B cell (primary cell): ENCODE measurements at regions not wholly inside any gene's neighbourhood (a gene's known extent, or its start where the extent isn't known, plus 50 kb on each side); places are given as distances from the start of the nearest gene placed in this dataset.

ENCODE experiments used
- ATAC-seq: fragments of 200-7000 bp; cut with Tn5 transposase; one replicate; pipeline ENCODE4 v1.10.0; 2021; ENCODE audit warnings: low read depth, mild to moderate bottlenecking, moderate number of reproducible peaks, moderate library complexity
- CTCF ChIA-PET: fragments of 350-600 bp; sonication (Branson Sonifier 250); formaldehyde crosslinking; loops from one replicate; lab custom pipeline; 2021; ENCODE audit warnings: antibody characterized with exemption, inconsistent platforms; lab: Charles Lee
- POLR2A ChIA-PET: fragments of 350-600 bp; sonication (Branson Sonifier 250); formaldehyde crosslinking; loops from one replicate; lab custom pipeline; 2021; ENCODE audit warnings: antibody characterized with exemption; lab: Charles Lee
- DNase-seq: peaks from one replicate; pipeline ENCODE4 v3.0.0; 2013
- H2AFZ ChIP-seq: 2 replicates; pipeline ENCODE4 v1.6.1; 2012; ENCODE audit warnings: mild to moderate bottlenecking, low read depth, low read length; ENCODE audit not compliant: insufficient read depth, poor library complexity, severe bottlenecking
- H3K27ac ChIP-seq, 2 donors: 1 replicate in 1 of 2; 2 replicates in 1 of 2; pipeline ENCODE4 v1.5.1; 2012 to 2013; ENCODE audit warnings: low read length in 2 of 2, mild to moderate bottlenecking in 2 of 2, moderate library complexity in 1 of 2
- H3K27me3 ChIP-seq, 4 experiments: fragments of 200-600 bp in 1 of 4; sonication (generic) in 1 of 4; replicated peaks in 1 of 4; 1 replicate in 2 of 4; 2 replicates in 2 of 4; pipeline versions ENCODE4 v1.6.1 to v1.7.0; 2013 to 2016; ENCODE audit warnings: low read length in 3 of 4, mild to moderate bottlenecking in 2 of 4, mixed read lengths in 1 of 4, moderate library complexity in 1 of 4; ENCODE audit not compliant: insufficient read depth in 4 of 4, control insufficient read depth in 3 of 4; ENCODE audit errors: control extremely low read depth in 1 of 4
- H3K36me3 ChIP-seq, 2 experiments: replicated peaks in 1 of 2; 1 replicate in 1 of 2; 2 replicates in 1 of 2; pipeline versions ENCODE4 v1.6.1 to v1.7.1; 2013; ENCODE audit warnings: low read length in 1 of 2; ENCODE audit not compliant: insufficient read depth in 2 of 2, control insufficient read depth in 1 of 2; ENCODE audit errors: control extremely low read depth in 1 of 2, extremely low read depth in 1 of 2
- H3K4me1 ChIP-seq, 2 donors: fragments of 200-600 bp in 1 of 2; sonication (generic) in 1 of 2; 1 replicate in 1 of 2; 2 replicates in 1 of 2; pipeline versions ENCODE4 v1.5.1 to v1.6.1; 2013 to 2017; ENCODE audit warnings: low read length in 2 of 2; ENCODE audit not compliant: control insufficient read depth in 2 of 2, insufficient read depth in 2 of 2
- H3K4me2 ChIP-seq: replicated peaks from 2 replicates; pipeline ENCODE3; 2012; ENCODE audit warnings: mild to moderate bottlenecking, low read depth, low read length; ENCODE audit not compliant: poor library complexity, severe bottlenecking
- H3K4me3 ChIP-seq, 5 experiments: fragments of 200-600 bp in 1 of 5; sonication (generic) in 1 of 5; 1 replicate in 3 of 5; 2 replicates in 2 of 5; pipeline versions ENCODE4 v1.5.1 to v1.7.0; 2011 to 2016; ENCODE audit warnings: low read length in 4 of 5, mild to moderate bottlenecking in 4 of 5, low read depth in 2 of 5, control low read depth in 1 of 5, moderate library complexity in 1 of 5; ENCODE audit not compliant: insufficient read depth in 1 of 5; ENCODE audit errors: control extremely low read depth in 1 of 5, extremely low read depth in 1 of 5
- H3K79me2 ChIP-seq: fragments of 200-600 bp; sonication (generic); one replicate; pipeline ENCODE4 v1.6.0; 2016; ENCODE audit warnings: low read length; ENCODE audit not compliant: control insufficient read depth, insufficient read depth
- H3K9ac ChIP-seq: fragments of 200-600 bp; sonication (generic); 2 replicates; pipeline ENCODE4 v1.6.1; 2017; ENCODE audit warnings: mild to moderate bottlenecking, low read length, moderate library complexity
- H3K9me3 ChIP-seq, 3 donors: one replicate each; pipeline versions ENCODE4 v1.6.1 to v1.7.1; 2013; ENCODE audit warnings: low read length in 2 of 3; ENCODE audit not compliant: control insufficient read depth in 2 of 3, insufficient read depth in 1 of 3; ENCODE audit errors: control extremely low read depth in 1 of 3
- H4K20me1 ChIP-seq: 2 replicates; pipeline ENCODE4 v1.6.0; 2012; ENCODE audit warnings: mild to moderate bottlenecking, low read length; ENCODE audit not compliant: insufficient read depth, control insufficient read depth, poor library complexity, severe bottlenecking
- H3K27ac Mint-ChIP-seq: one replicate; pipeline ENCODE4 v1.8.0; 2021; ENCODE audit warnings: mixed read lengths
- H3K27me3 Mint-ChIP-seq: one replicate; pipeline ENCODE4 v1.8.0; 2021; ENCODE audit warnings: mixed read lengths
- H3K4me1 Mint-ChIP-seq: one replicate; pipeline ENCODE4 v1.8.0; 2021; ENCODE audit warnings: mixed read lengths
- H3K4me3 Mint-ChIP-seq: one replicate; pipeline ENCODE4 v1.8.0; 2021; ENCODE audit warnings: mixed read lengths
- H3K9me3 Mint-ChIP-seq: one replicate; pipeline ENCODE4 v1.8.0; 2022; ENCODE audit warnings: mixed read lengths; ENCODE audit not compliant: insufficient read depth
- CTCF ChIP-seq: fragments of 200-600 bp; IDR thresholded peaks from one replicate; pipeline ENCODE4 v1.8.0; 2022; ENCODE audit warnings: antibody characterized with exemption, mild to moderate bottlenecking
- EZH2 ChIP-seq: IDR thresholded peaks from 2 replicates; pipeline ENCODE4 v1.6.1; 2012; ENCODE audit warnings: borderline replicate concordance, low read depth, mild to moderate bottlenecking, moderate library complexity, low read length; ENCODE audit not compliant: insufficient read depth, poor library complexity, severe bottlenecking
- WGBS: methylation state at CpG from one replicate; pipeline ENCODE4 v1.1.5; 2013; ENCODE audit warnings: missing lambda C conversion rate; ENCODE audit not compliant: insufficient coverage; 5-methylcytosine and 5-hydroxymethylcytosine counted together
- intact Hi-C: fragments of 100-400 bp; cut with micrococcal nuclease; formaldehyde crosslinking; loops from one replicate; pipeline ENCODE4 v1.10.0; 2022

GRCh38 chr3:78066287-78066686 is 1026.4 kb downstream of the ROBO2 start:
- intact Hi-C loops = no loop called here
- 90% methylated on average over 2 of the region's 5 CpGs for WGBS
- H3K27ac Mint-ChIP-seq = no peak overlapping the region
- POLR2A ChIA-PET = no interaction called here
- H3K4me1 Mint-ChIP-seq = no peaks in the 10 kb centered on the region
- ATAC-seq (no peak), DNase-seq (no peak)
- H3K27me3 ChIP-seq = no peaks in the 10 kb centered on the region
- no peaks in the 10 kb centered on the region for H3K36me3 ChIP-seq
- no peaks in the 10 kb centered on the region for H4K20me1 ChIP-seq
- no peaks in the 10 kb centered on the region for H3K79me2 ChIP-seq
- H3K4me3 ChIP-seq = no peak overlapping the region
- CTCF ChIA-PET = no interaction called here
- no peaks in the 10 kb centered on the region for H3K4me1 ChIP-seq
- H3K4me3 Mint-ChIP-seq = no peak overlapping the region
- no peaks in the 10 kb centered on the region for H3K27me3 Mint-ChIP-seq
- H3K9me3 Mint-ChIP-seq = no peaks in the 10 kb centered on the region
- H3K27ac ChIP-seq = no peak overlapping the region
- no peak overlapping the region for H3K4me2 ChIP-seq
- TF ChIP-seq CTCF = no peak
- no peak for TF ChIP-seq EZH2
- H3K9me3 ChIP-seq = peaks cover 0 to 2% (median 1%) of the 10 kb centered on the region in 3 donors
- H3K9ac ChIP-seq = no peak overlapping the region
- H2AFZ ChIP-seq = no peak overlapping the region

- H3K9me3 Mint-ChIP-seq = no peaks in the 10 kb centered on the region
- no peak overlapping the region for H3K9ac ChIP-seq
- no peaks in the 10 kb centered on the region for H3K27me3 Mint-ChIP-seq
- no peaks in the 10 kb centered on the region for H3K27me3 ChIP-seq
- H2AFZ ChIP-seq = no peak overlapping the region
- no peak overlapping the region for H3K27ac ChIP-seq
- no CpG with 5 or more reads among the region's 2 CpGs for WGBS
- H3K4me3 Mint-ChIP-seq = no peak overlapping the region
- intact Hi-C loops = no loop called here
- H3K4me1 Mint-ChIP-seq = no peaks in the 10 kb centered on the region
- H3K79me2 ChIP-seq = no peaks in the 10 kb centered on the region
- no peak for DNase-seq
- CTCF ChIA-PET = no interaction called here
- H3K4me3 ChIP-seq = no peak overlapping the region
- no peak overlapping the region for H3K4me2 ChIP-seq
- TF ChIP-seq EZH2 = no peak
- no peak for TF ChIP-seq CTCF
- no peaks in the 10 kb centered on the region for H4K20me1 ChIP-seq
- no peak overlapping the region for H3K27ac Mint-ChIP-seq
- no peaks in the 10 kb centered on the region for H3K36me3 ChIP-seq
- peaks cover 0 to 5% (median 1%) of the 10 kb centered on the region in 3 donors for H3K9me3 ChIP-seq
- no peak for ATAC-seq
- H3K4me1 ChIP-seq = no peaks in the 10 kb centered on the region
- POLR2A ChIA-PET = no interaction called here
Observed at GRCh38 chr3:78070188-78070587, 1030.3 kb downstream of the ROBO2 start.
